ENCODE measurements at regions not wholly inside any gene's neighbourhood (a gene's known extent, or its start where the extent isn't known, plus 50 kb on each side); places are given as distances from the start of the nearest gene placed in this dataset.

GRCh38 chr2:217068677-217069250, 208.9 kb upstream of the TNP1 start:
- Histone ChIP-seq H3K9me2 (replicated peaks; ENCODE audit: control insufficient read depth, low read length) (no peaks in the 10 kb centered on the region), H3K27me3 (ENCODE audit: control insufficient read depth, low read length) (no peaks in the 10 kb centered on the region), H4K20me1 (ENCODE audit: control insufficient read depth, insufficient read depth, low read depth, low read length) (no peaks in the 10 kb centered on the region), H3K4me3 (ENCODE audit: low read length) (no peak overlapping the region), H3K4me1 (ENCODE audit: control insufficient read depth, low read length) (no peaks in the 10 kb centered on the region), H3K9me3 (ENCODE audit: control insufficient read depth, insufficient read depth, low read length) (peaks cover 10% of the 10 kb centered on the region; the same call in 1 of the 2 replicates), H3K36me3 (ENCODE audit: control insufficient read depth, low read length) (no peaks in the 10 kb centered on the region), H3K4me2 (ENCODE audit: low read length) (no peak overlapping the region), H3K79me2 (ENCODE audit: control insufficient read depth, low read length) (no peaks in the 10 kb centered on the region), H3K27ac (ENCODE audit: low read depth, low read length) (no peak overlapping the region), H3F3A (ENCODE audit: control insufficient read depth, insufficient read depth) (no peaks in the 10 kb centered on the region)
- TF ChIP-seq, protein P1, sequence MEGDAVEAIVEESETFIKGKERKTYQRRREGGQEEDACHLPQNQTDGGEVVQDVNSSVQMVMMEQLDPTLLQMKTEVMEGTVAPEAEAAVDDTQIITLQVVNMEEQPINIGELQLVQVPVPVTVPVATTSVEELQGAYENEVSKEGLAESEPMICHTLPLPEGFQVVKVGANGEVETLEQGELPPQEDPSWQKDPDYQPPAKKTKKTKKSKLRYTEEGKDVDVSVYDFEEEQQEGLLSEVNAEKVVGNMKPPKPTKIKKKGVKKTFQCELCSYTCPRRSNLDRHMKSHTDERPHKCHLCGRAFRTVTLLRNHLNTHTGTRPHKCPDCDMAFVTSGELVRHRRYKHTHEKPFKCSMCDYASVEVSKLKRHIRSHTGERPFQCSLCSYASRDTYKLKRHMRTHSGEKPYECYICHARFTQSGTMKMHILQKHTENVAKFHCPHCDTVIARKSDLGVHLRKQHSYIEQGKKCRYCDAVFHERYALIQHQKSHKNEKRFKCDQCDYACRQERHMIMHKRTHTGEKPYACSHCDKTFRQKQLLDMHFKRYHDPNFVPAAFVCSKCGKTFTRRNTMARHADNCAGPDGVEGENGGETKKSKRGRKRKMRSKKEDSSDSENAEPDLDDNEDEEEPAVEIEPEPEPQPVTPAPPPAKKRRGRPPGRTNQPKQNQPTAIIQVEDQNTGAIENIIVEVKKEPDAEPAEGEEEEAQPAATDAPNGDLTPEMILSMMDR (IDR thresholded peaks at IDR 0.05; ENCODE audit: low read depth, low read length, poor library complexity, severe bottlenecking) = no peak

- H3K27ac ChIP-seq (ENCODE audit: low read depth, low read length) = no peak overlapping the region
- no peak overlapping the region for H3K4me2 ChIP-seq (ENCODE audit: low read length)
- no peaks in the 10 kb centered on the region for H3K4me1 ChIP-seq (ENCODE audit: control insufficient read depth, low read length)
- H4K20me1 ChIP-seq (ENCODE audit: control insufficient read depth, insufficient read depth, low read depth, low read length) = no peaks in the 10 kb centered on the region
- H3K79me2 ChIP-seq (ENCODE audit: control insufficient read depth, low read length) = no peaks in the 10 kb centered on the region
- H3F3A ChIP-seq (ENCODE audit: control insufficient read depth, insufficient read depth) = no peaks in the 10 kb centered on the region
- no peaks in the 10 kb centered on the region for H3K36me3 ChIP-seq (ENCODE audit: control insufficient read depth, low read length)
- no peaks in the 10 kb centered on the region; the same call in 1 of the 2 replicates for H3K27me3 ChIP-seq (ENCODE audit: control insufficient read depth, low read length)
- no peak for TF ChIP-seq EZH2phosphoT487 (IDR thresholded peaks at IDR 0.05; ENCODE audit: borderline replicate concordance, low read length)
- TF ChIP-seq, protein P1 (IDR thresholded peaks at IDR 0.05; ENCODE audit: low read depth, low read length, poor library complexity, severe bottlenecking) = no peak
- peaks cover 10% of the 10 kb centered on the region; the same call in 1 of the 2 replicates for H3K9me3 ChIP-seq (ENCODE audit: control insufficient read depth, insufficient read depth, low read length)
- H3K4me3 ChIP-seq (ENCODE audit: low read length) = no peak overlapping the region
- no peaks in the 10 kb centered on the region for H3K9me2 ChIP-seq (replicated peaks; ENCODE audit: control insufficient read depth, low read length)
Observed at GRCh38 chr2:217067787-217068186, 207.9 kb upstream of the TNP1 start.

DNA sequence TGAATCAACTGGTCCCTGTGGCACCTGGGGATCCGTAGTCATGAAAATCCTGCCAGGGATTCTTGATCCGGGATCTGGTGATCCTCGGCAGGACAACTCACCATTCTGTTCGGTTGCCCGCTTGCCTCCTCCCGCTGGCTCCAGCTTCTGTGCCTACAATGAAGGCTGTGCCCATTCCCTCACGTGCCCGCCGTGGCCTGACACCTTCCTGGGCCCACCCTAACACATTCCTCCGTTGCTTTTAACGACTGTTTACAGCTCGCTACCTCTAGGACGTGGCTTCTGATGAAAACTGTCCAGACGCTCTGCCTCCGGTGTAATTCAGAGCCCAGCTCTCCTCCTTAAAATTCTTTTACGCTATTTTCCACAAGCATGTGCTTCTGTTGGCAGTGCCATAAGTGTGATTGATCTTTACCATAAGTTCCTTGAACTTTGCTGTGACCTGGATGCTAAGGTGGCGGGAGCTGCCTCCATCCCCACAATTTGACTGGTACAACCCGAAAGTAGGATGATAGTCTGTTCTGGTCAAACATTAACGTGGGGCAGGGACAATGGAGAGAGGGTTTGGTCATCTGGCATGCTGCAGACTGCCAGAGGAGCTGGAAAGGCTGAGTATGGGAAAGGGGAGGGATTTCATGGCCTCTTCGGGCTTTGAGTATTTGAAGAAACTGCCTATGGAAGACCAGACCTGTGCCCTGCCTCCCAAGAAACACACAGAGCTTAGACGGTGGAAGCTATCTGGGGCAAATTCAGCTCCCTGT, 206.8 kb upstream of the TNP1 start:
- H3K4me2 ChIP-seq (ENCODE audit: low read length) = no peak overlapping the region

More for the DNA sequence above, 206.8 kb upstream of the TNP1 start:
- Histone ChIP-seq H3K9me2 (replicated peaks; ENCODE audit: control insufficient read depth, low read length) (no peaks in the 10 kb centered on the region), H3K9me3 (ENCODE audit: control insufficient read depth, insufficient read depth, low read length) (peaks cover 10% of the 10 kb centered on the region; the same call in 1 of the 2 replicates), H3K27me3 (ENCODE audit: control insufficient read depth, low read length) (no peaks in the 10 kb centered on the region; the same call in 1 of the 2 replicates), H3K36me3 (ENCODE audit: control insufficient read depth, low read length) (no peaks in the 10 kb centered on the region), H4K20me1 (ENCODE audit: control insufficient read depth, insufficient read depth, low read depth, low read length) (no peaks in the 10 kb centered on the region), H3K27ac (ENCODE audit: low read depth, low read length) (no peak overlapping the region), H3K4me1 (ENCODE audit: control insufficient read depth, low read length) (no peaks in the 10 kb centered on the region), H3K4me3 (ENCODE audit: low read length) (no peak overlapping the region), H3K79me2 (ENCODE audit: control insufficient read depth, low read length) (no peaks in the 10 kb centered on the region), H3F3A (ENCODE audit: control insufficient read depth, insufficient read depth) (no peaks in the 10 kb centered on the region)
- TF ChIP-seq, protein P1 (IDR thresholded peaks at IDR 0.05; ENCODE audit: low read depth, low read length, poor library complexity, severe bottlenecking) = no peak
- TF ChIP-seq EZH2phosphoT487 (IDR thresholded peaks at IDR 0.05; ENCODE audit: borderline replicate concordance, low read length) = no peak

Measured in DOHH2 (cell line).